ENCODE measurements at regions not wholly inside any gene's neighbourhood (a gene's known extent, or its start where the extent isn't known, plus 50 kb on each side); places are given as distances from the start of the nearest gene placed in this dataset.
A peak's percentile ranks its signal among the peaks of the same experiment; 100 is the strongest.
"Not testable (repeated sequence)": the region's sequence is repeated elsewhere in the genome, so short reads cannot be mapped to it uniquely, and the experiment has no call there.

- DNase-seq (ENCODE audit: low spot score) = not testable (repeated sequence)
Observed at GRCh38 chr4:82301390-82301789, 72.4 kb downstream of the HNRNPD start.

- DNase-seq (ENCODE audit: low spot score) = no peak
Observed at GRCh38 chr4:82293304-82293703, 80.5 kb downstream of the HNRNPD start.

DNA sequence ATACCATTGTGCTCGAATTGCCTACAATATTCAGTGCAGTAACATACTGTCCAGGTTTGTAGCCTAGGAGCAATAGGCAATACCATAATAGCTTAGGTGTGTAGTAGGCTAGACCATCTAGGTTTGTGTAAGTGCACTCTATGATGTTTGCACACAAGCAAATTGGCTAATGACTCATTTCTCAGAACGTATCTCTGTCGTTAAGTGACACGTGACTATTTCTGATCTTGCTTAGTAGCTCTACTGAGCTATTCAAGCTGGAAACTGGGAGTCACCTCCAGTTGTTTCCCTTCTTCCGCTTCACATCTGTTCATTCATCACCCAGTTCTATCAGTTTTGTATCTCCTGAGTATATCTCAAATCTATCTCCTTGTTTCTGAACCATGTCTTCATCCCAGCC, 86.1 kb downstream of the HNRNPD start:
- no peak for DNase-seq (ENCODE audit: low spot score)

GRCh38 chr4:82284858-82285805, 88.7 kb downstream of the HNRNPD start:
- peak; percentile 94 for DNase-seq (ENCODE audit: low spot score)

DNA sequence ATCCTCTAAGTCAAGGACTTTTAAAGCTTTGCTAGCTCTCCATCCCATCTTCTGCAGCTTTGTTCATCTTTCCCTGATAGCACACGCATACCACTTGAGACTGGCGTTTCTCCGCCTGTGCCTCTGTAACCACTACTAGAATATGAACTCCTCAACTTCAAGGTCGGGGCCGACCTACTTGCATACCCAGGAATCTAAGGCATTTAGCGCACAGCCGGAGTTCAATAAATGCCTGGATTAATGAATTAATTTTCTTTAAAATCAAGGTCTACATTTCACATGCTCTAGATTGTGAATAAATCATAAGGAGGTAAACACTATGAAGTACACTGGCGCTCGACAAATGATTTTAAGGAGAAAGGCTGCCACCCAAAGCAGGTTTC, 89.3 kb downstream of the HNRNPD start:
- DNase-seq (ENCODE audit: low spot score) = no peak

DNA sequence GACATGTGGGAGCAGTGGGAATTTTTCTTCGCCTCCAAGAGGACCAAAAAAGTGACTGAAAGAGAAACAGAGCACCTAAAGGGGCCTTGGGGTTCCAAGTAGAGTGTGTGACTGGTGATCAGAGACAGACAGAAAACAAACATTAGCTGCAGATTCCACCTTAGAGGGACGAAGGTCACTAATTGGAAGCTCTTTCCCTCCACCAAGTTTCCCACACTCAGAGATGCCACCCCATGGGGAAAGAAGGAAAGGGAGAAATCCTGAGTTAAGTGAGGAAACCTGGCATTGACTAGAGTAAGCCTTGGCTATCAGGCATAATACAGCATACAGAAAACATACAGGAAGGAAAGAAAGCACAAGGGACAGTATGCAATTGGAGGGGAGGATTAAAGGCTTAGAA, 90.9 kb downstream of the HNRNPD start:
- no peak for DNase-seq (ENCODE audit: low spot score)

DNA sequence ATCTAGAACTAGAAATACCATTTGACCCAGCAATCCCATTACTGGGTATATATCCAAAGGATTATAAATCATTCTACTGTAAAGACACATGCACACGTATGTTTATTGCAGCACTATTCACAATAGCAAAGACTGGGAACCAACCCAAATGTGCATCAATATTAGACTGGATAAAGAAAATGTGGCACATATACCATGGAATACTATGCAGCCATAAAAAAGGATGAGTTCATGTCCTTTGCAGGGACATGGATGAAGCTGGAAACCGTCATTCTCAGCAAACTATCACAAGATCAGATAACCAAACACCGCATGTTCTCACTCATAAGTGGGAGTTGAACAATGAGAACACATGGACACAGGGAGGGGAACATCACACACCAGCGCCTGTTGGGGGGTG, 94.2 kb downstream of the HNRNPD start:
- DNase-seq (ENCODE audit: low spot score) = not testable (repeated sequence)

DNA sequence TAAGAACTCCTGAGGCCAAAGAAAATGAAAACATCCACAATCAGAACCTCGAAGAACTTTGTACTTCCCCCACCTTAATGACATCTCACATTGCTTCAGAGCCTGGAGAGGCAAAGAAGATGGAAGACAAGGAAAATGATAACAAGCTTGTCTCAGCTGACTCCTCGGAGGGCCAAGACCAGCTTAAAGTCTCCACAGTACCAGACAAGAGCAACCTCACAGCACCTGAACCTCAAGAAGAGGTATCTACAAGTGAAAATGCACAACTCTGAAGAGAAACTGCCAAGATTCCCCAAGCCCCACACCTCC, 97.5 kb downstream of the HNRNPD start:
- DNase-seq (ENCODE audit: low spot score) = no peak

- DNase-seq (ENCODE audit: low spot score) = no peak
Observed at GRCh38 chr4:82275431-82276331, 98.1 kb downstream of the HNRNPD start.

DNA sequence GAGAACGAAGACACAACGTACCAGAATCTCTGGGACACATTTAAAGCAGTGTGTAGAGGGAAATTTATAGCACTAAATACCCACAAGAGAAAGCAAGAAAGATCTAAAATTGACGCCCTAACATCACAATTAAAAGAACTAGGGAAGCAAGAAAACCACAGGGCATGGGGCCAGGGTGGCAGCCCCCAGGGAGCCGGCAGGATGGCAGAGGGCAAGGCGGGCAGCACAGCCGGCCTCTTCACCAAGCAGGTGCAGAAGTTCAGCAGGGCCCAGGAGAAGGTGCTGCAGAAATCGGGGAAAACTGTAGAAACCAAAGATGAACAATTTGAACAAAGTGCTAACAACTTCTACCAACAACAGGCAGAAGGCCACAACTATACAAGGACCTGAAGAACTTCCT, 99.1 kb downstream of the HNRNPD start:
- DNase-seq (ENCODE audit: low spot score) = not testable (repeated sequence)

GRCh38 chr4:82272523-82272922, 101.3 kb downstream of the HNRNPD start:
- not testable (repeated sequence) for DNase-seq (ENCODE audit: low spot score)

GRCh38 chr4:82271915-82272480, 101.8 kb downstream of the HNRNPD start:
- DNase-seq (ENCODE audit: low spot score) = not testable (repeated sequence)

DNA sequence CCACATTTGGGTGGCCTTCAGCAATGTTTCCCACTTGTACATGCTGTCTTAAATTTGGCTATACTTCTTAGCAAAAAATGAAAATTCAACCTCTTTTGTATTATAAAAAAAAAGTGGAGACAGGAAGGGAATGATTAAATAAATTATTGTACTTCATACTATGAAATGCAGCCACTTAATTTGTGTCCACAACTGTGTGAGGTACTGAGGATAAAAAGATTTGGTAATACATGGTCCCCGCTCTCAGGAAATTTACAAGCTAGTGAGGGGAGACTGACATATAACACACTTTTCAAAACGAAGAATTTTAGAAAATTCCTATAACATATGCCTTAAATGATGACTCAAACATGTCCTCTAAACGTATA, 105.0 kb downstream of the HNRNPD start:
- DNase-seq (ENCODE audit: low spot score) = no peak

DNA sequence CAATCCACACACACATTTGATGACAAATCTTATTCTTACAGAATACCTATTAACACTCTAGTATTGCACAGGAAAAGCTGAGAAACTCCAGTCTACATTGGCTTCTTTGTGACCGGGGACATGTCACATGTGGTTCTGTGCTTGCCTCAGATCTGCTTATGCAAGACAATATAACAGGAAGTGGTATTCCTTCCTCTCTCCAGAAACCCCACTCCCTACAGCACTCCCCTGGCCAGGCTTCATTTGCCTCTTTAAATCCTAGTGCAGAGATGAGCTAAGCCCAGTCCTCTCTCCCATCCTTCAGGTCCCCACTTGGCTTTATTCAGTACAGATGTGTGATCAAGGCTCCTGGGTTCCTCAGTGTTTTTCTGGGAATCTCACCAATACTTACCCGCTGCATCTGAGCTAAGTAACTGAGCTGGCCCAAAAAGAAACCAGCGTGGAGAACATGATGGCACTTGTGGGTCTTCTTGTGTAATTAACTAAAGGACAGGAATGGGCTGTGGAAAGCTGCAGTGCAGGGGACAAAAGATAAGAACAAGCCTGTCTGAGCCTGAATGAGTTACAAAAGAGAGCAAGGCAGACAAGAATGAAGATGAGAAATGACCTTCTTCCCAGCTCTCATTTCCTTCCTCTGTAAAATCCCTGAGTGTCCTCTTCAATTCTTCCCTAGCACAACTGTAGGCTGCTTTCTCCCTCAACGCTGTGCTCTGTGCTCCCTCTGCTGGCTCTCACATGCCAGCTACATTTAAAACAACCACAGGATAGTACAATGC, 105.6 kb downstream of the HNRNPD start:
- DNase-seq (ENCODE audit: low spot score) = peak; percentile 50

DNA sequence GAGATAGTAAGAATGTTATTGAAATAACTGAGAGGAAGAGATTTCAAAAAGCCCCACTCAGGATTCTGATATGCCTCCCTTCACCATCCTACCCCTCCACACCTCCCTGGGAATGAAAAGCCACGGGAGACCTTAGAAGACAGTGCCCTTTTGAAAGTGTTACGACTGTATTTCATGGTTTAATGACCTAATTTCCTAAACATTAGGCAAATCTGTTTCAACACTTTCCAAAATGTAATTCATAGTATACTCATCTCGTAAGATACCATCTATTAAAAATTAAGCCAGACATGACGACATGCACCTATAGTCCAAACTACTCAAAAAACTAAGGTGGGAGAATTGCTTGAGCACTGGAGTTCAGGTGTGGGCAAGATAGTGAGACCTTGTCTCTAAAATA, 106.3 kb downstream of the HNRNPD start:
- no peak for DNase-seq (ENCODE audit: low spot score)

DNA sequence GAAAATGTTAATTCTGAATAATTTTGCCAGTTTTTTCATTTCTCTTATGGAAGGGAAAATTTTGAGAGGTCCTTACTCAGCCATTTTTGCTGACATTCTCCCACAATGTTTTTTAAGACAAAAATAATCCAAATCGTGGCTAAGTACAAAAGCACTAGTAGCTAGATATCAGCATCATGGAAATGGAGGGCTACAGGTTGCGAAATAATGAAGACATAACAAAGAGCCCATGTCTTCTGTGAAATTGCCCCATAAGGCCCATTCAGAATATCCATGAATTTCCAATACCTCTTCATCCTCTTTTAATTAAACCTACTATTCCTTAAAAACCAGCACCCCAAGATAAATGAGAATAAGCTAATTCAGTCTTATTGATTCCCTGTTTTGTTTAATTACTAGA, 107.4 kb downstream of the HNRNPD start:
- DNase-seq (ENCODE audit: low spot score) = no peak

- no peak for DNase-seq (ENCODE audit: low spot score)
Observed at GRCh38 chr4:82261084-82261483, 112.7 kb downstream of the HNRNPD start.

DNA sequence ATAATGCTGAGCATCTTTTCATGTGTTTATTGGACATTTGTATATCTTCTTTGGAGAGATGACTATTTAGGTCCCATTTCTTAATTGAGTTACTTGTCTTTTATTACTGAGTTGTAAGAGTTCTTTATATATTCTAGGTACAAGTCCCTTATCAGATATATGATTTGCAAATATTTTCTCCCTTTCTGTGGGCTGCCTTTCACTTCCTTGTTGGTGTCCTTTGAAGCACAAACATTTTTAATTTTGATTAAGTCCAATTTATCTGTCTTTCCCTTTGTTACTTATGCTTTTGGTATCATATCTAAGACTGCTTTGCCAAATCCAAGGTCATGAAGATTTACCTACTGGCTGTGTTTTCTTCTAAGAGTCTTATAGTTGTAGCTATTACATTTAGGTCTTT, 113.2 kb downstream of the HNRNPD start:
- no peak for DNase-seq (ENCODE audit: low spot score)

DNA sequence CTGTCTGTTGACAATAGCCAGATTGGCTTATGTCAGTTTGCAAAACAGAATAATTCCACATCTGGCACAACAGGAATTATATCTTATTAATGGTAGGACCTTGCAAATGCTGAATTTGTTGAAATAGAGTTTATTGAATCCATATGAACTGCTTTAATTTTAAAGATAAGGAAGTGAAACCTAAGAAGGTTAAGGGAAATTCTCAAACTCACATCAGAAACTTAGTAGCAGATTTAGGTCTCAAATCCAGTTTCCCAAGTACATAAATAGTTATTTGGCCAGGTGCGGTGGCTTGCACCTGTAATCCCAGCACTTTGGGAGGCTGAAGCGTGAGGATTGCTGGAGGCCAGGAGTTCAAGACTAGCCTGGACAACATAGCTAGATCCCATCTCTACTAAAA, 117.1 kb downstream of the HNRNPD start:
- DNase-seq (ENCODE audit: low spot score) = no peak

- no peak for DNase-seq (ENCODE audit: low spot score)
Observed at GRCh38 chr4:82255657-82256056, 118.1 kb downstream of the HNRNPD start.

DNA sequence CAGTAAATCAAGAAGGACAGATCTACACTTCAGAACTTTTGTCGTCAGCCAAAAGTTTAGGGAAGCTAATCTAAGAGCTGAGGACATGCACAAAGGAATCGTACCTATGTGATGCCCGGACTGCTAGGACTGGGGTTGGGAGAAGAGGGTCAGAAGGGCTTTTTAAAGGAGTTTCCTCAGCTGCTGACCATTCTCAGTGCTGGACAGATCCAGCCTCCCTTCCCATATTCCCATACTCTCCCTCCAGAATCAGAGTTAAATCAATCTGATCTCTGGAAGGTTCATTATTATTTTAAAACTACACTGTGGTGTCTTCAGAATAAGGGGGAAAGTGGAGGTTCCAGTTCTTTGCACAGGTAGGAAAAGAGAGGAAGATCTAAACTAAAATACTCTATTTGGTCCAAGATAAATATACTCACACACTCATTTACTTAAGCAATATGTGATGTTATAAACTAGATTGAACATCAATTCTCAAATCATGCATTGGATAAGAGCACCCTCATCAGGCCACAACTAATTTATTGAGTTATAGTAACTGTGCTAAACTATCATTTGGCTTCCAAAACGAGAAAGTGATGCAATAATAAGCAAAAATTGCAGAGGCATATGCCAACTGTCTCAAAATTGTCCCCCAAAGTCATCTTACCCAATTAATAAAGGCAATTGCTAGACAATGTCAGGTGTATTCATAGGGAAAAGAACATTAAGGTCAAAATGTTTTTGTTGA, 124.7 kb downstream of the HNRNPD start:
- no peak for DNase-seq (ENCODE audit: low spot score)

All from hepatic stellate cell (primary cell).